Lung (tissue), 11 donors: ENCODE measurements at regions not wholly inside any gene's neighbourhood (a gene's known extent, or its start where the extent isn't known, plus 50 kb on each side); places are given as distances from the start of the nearest gene placed in this dataset.
"Not testable (repeated sequence)": the region's sequence is repeated elsewhere in the genome, so short reads cannot be mapped to it uniquely, and the experiment has no call there.

Experiments
- ATAC-seq: fragments of 200-7000 bp; cut with Tn5 transposase; one replicate; pipeline ENCODE4 v1.9.1; 2020; ENCODE audit warnings: moderate number of reproducible peaks; ENCODE audit not compliant: insufficient read depth, low FRiP score
- DNase-seq, 3 donors: peaks; one replicate each; pipeline ENCODE4 v3.0.0-alpha.2; 2013 to 2017
- H3K27ac ChIP-seq, 2 donors: one replicate each; pipeline ENCODE4 v1.5.1; 2013; ENCODE audit warnings: mild to moderate bottlenecking in 2 of 2, moderate library complexity in 2 of 2, control low read depth in 1 of 2, inconsistent platforms in 1 of 2, low read depth in 1 of 2, low read length in 1 of 2
- H3K27me3 ChIP-seq, 3 donors: one replicate each; pipeline ENCODE4 v1.5.1; 2013; ENCODE audit warnings: low read length in 2 of 3; ENCODE audit not compliant: control insufficient read depth in 3 of 3, insufficient read depth in 3 of 3
- H3K36me3 ChIP-seq, 4 donors: one replicate each; pipeline ENCODE4 v1.5.1; 2013; ENCODE audit warnings: low read length in 4 of 4, mild to moderate bottlenecking in 1 of 4, moderate library complexity in 1 of 4; ENCODE audit not compliant: control insufficient read depth in 4 of 4, insufficient read depth in 4 of 4
- H3K4me1 ChIP-seq, 5 donors: one replicate each; pipeline ENCODE4 v1.5.1; 2013; ENCODE audit warnings: low read length in 5 of 5, mild to moderate bottlenecking in 2 of 5, moderate library complexity in 1 of 5; ENCODE audit not compliant: control insufficient read depth in 5 of 5, insufficient read depth in 5 of 5
- H3K4me3 ChIP-seq: one replicate; pipeline ENCODE4 v1.5.1; 2013; ENCODE audit warnings: mild to moderate bottlenecking, control low read depth, moderate library complexity
- H3K9ac ChIP-seq, 2 donors: one replicate each; pipeline ENCODE4 v1.5.1; 2013; ENCODE audit warnings: low read length in 2 of 2, control low read depth in 1 of 2; ENCODE audit not compliant: insufficient read depth in 1 of 2
- H3K9me3 ChIP-seq, 4 donors: one replicate each; pipeline ENCODE4 v1.5.1; 2013; ENCODE audit warnings: low read length in 3 of 4, mild to moderate bottlenecking in 1 of 4, moderate library complexity in 1 of 4; ENCODE audit not compliant: control insufficient read depth in 4 of 4, insufficient read depth in 3 of 4
- CTCF ChIP-seq: IDR thresholded peaks from 2 replicates; pipeline ENCODE4 v1.5.1; 2012; ENCODE audit warnings: mild to moderate bottlenecking; ENCODE audit errors: control extremely low read depth, extremely low read depth
- WGBS, 2 donors: extraction: QIAGEN DNeasy Blood & Tissue Kit; methylation state at CpG; one replicate each; pipeline ENCODE4 v1.1.7; 2013; 5-methylcytosine and 5-hydroxymethylcytosine counted together
- donor health status: control.
- donor health status: control.
- donor health status: Bipolar disorder and iron deficiency.
- donor health status: healthy.
- donor health status: DM: yes; HTN: yes; CAD: no.

- peak; percentile 27 for ATAC-seq
- Histone ChIP-seq H3K4me3 (no peak overlapping the region), H3K9me3 (no peaks in the 10 kb centered on the region), H3K27ac (peak overlapping the region in 1 of 2 donors; percentile 21), H3K27me3 (no peaks in the 10 kb centered on the region), H3K36me3 (no peaks in the 10 kb centered on the region), H3K9ac (peak overlapping the region in 1 of 2 donors; percentile 53), H3K4me1 (peaks cover 4 to 23% (median 9%) of the 10 kb centered on the region in 5 donors)
- no peak for TF ChIP-seq CTCF
- peak in 2 of 3 donors; percentile 81 to 85 for DNase-seq
- WGBS, 2 donors: 46 to 47% methylated on average over 5 of the region's 5 CpGs
Observed at GRCh38 chr3:177451864-177452830, 254.9 kb upstream of the TBL1XR1 start.

- WGBS, 2 donors: 84 to 92% methylated on average over 6 of the region's 6 CpGs
- no peak for TF ChIP-seq CTCF
- H3K4me3 ChIP-seq: no peak overlapping the region
- DNase-seq (no peak), ATAC-seq (no peak)
- H3K4me1 ChIP-seq: peaks cover 4 to 23% (median 9%) of the 10 kb centered on the region in 5 donors
- peaks cover 0 to 4% (median 2%) of the 10 kb centered on the region in 4 donors for H3K9me3 ChIP-seq
- H3K9ac ChIP-seq: no peak overlapping the region
- H3K27me3 ChIP-seq: no peaks in the 10 kb centered on the region
- H3K36me3 ChIP-seq: no peaks in the 10 kb centered on the region
- no peak overlapping the region for H3K27ac ChIP-seq
Observed at GRCh38 chr3:177452831-177453450, 255.7 kb upstream of the TBL1XR1 start.

- Histone ChIP-seq H3K9me3 (peaks cover 0 to 4% (median 2%) of the 10 kb centered on the region in 4 donors), H3K36me3 (no peaks in the 10 kb centered on the region), H3K4me3 (no peak overlapping the region), H3K27ac (no peak overlapping the region), H3K27me3 (no peaks in the 10 kb centered on the region), H3K9ac (no peak overlapping the region), H3K4me1 (peaks cover 4 to 23% (median 9%) of the 10 kb centered on the region in 5 donors)
- 94 to 97% methylated on average over 2 of the region's 2 CpGs for WGBS, 2 donors
- ATAC-seq: no peak
- no peak for DNase-seq
- TF ChIP-seq CTCF: no peak
Observed at GRCh38 chr3:177453451-177453844, 256.2 kb upstream of the TBL1XR1 start.

- ATAC-seq, H3K9me3 ChIP-seq, H3K27ac ChIP-seq, H3K4me3 ChIP-seq, H3K27me3 ChIP-seq, H3K9ac ChIP-seq, H3K36me3 ChIP-seq, DNase-seq: not testable (repeated sequence)
- 96 to 100% methylated on average over 1 of the region's 1 CpG for WGBS, 2 donors
- peaks cover 3 to 28% (median 8%) of the 10 kb centered on the region in 5 donors for H3K4me1 ChIP-seq
Observed at GRCh38 chr3:177457204-177457603, 259.9 kb upstream of the TBL1XR1 start.
